Retinal pigment epithelial cell (primary cell): ENCODE measurements at regions not wholly inside any gene's neighbourhood (a gene's known extent, or its start where the extent isn't known, plus 50 kb on each side); places are given as distances from the start of the nearest gene placed in this dataset.

Source experiments
- DNase-seq: peaks from one replicate; pipeline ENCODE4 v3.0.0-alpha.2; 2010; ENCODE audit warnings: low read depth
- H3K4me3 ChIP-seq: 2 replicates; pipeline ENCODE4 v1.5.1; 2011; ENCODE audit warnings: mild to moderate bottlenecking, low read length, control low read depth, moderate library complexity
- TF ChIP-seq, protein P1 (sequence below): conservative IDR thresholded peaks from 2 replicates; pipeline ENCODE4 v1.5.1; 2011; ENCODE audit warnings: low read depth, low read length, control low read depth, inconsistent platforms

DNA sequence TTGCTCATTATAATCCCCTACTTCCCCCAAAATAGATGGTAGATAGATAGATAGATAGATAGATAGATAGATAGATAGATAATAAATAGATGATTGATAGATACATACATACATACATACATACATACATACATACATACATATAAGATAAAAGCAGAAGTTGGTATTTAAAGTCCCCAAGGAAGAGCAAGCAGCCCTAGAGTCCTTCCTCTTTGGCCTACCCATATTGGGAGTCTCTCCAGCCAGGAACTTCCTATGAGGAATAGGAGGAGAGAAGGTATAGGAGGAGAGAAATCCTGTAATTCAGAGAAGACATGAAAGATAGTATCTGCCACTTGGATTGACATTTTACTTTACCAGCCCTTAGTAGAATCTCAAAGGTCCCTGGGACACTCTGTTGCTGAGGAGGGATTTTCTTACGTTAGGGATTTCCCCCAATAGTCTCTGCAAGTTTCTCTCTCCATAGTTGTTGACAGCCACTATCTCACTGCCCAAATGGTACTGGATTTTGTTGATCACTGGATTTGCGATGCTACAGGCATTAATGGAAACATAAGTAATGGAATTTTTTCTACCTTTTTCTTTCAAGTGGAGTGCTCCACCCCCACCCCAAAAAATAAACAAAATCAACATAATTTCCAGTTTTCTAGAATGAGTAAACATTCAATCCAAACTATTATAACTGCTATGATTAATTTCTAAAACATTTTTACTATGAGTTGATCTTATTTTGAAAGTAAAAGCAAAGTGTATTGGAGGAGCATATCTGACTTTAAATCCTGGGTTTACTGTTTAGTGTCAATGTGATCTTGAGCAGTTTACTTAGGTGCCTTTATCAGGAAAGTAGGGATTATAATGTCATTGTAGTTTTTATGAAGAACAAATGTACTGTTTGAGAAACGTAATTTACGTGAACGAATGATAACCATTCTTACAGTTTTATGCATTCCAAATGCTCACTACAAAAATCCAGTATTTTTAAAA is 93.2 kb upstream of the TNFSF4 start:
- DNase-seq, result no peak
- TF ChIP-seq, protein P1, sequence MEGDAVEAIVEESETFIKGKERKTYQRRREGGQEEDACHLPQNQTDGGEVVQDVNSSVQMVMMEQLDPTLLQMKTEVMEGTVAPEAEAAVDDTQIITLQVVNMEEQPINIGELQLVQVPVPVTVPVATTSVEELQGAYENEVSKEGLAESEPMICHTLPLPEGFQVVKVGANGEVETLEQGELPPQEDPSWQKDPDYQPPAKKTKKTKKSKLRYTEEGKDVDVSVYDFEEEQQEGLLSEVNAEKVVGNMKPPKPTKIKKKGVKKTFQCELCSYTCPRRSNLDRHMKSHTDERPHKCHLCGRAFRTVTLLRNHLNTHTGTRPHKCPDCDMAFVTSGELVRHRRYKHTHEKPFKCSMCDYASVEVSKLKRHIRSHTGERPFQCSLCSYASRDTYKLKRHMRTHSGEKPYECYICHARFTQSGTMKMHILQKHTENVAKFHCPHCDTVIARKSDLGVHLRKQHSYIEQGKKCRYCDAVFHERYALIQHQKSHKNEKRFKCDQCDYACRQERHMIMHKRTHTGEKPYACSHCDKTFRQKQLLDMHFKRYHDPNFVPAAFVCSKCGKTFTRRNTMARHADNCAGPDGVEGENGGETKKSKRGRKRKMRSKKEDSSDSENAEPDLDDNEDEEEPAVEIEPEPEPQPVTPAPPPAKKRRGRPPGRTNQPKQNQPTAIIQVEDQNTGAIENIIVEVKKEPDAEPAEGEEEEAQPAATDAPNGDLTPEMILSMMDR, result no peak
- H3K4me3 ChIP-seq, result no peak overlapping the region

GRCh38 chr1:173301507-173301906 is 94.4 kb upstream of the TNFSF4 start:
- TF ChIP-seq, protein P1, result no peak
- H3K4me3 ChIP-seq, result no peak overlapping the region
- no peak for DNase-seq

- no peak overlapping the region for H3K4me3 ChIP-seq
- TF ChIP-seq, protein P1, result no peak
- DNase-seq, result no peak
Measured at GRCh38 chr1:173302366-173302765, 95.2 kb upstream of the TNFSF4 start.

DNA sequence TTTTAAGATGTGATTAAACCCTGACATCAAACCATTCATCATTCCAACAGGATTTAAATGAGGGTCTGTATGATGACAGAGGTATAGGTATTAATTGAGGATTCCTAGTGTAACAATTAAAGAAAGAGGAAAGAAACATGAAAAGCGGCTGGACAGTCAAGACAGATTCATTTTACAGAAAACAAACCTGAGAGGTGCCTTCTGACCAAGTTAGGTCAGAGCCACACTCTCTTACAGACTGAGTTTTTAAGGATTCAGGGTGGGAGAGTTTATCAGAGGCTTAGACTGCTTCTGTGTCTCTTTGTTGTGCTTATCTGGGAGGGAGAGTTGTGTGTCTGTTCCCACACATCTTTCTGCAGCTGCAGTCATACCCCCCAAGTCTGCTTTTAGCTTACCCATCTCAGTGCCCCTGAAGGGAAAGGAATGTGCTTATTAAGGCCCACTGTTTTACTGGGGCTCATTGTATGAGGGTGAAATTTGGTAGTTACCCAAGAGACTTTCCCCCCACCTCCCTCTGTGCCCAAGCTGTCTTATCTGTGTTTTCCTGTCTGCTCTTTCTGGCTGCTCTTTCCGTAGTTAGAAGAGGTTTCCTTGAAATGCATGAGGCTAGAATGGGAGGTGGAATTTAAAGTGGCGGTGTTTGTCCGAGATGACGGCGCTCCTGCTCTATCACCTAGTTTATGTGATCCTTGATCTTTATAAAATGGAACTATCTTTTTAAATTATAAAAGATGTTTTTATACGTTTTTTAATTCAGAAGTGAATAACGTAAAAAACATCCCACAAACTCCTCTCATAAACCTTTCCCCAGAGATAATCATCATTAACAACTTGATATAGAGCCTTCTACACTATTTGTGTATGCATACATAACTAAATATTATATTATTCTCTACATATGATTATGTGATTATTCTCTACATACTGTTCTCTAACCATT is 96.0 kb upstream of the TNFSF4 start:
- H3K4me3 ChIP-seq, result no peak overlapping the region
- TF ChIP-seq, protein P1, result no peak
- DNase-seq, result no peak

- TF ChIP-seq, protein P1, result no peak
- DNase-seq, result no peak
- H3K4me3 ChIP-seq, result no peak overlapping the region
Measured at GRCh38 chr1:173303984-173304383, 96.9 kb upstream of the TNFSF4 start.

DNA sequence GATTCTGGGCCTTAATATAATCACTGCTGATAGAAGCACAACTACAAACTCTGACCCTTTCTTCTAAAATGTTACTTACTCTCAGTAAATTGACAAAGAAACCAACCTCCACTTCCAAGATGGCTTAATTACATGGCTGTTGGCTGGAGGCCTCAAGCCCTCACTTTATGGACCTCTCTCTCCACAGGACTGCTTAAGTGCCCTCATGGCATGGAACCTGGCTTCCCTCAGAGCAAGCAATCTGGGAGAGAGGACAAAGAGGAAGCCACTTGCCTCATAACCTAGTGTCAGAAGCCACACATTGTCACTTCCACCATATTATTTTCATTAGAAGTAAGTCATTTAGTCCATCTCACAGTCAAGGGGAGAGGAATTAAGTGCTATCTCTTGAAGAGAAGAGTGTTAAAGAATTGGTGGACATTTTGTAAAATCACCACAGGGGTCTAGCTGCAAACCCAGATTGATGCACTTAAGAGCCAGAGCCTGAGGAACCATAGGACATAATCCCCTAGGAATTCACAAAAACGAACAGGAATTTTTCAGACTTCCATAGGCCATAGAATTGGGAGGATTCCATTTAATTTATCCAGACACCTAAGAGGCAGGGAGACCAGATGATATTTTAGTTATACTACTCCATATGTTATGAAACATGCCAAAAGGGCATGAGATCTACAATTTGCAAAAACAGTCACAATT is 97.5 kb upstream of the TNFSF4 start:
- DNase-seq, result no peak
- no peak overlapping the region for H3K4me3 ChIP-seq
- TF ChIP-seq, protein P1, result no peak
